Activated CD4-positive, alpha-beta T cell treated with anti-CD3 and anti-CD28 coated beads, Interleukin-2, amount 10 ng/mL, durations not matched to agents 7 days and 5 days (primary cell): ENCODE measurements at regions not wholly inside any gene's neighbourhood (a gene's known extent, or its start where the extent isn't known, plus 50 kb on each side); places are given as distances from the start of the nearest gene placed in this dataset.
"Not testable (repeated sequence)": the region's sequence is repeated elsewhere in the genome, so short reads cannot be mapped to it uniquely, and the experiment has no call there.

ENCODE experiments used
- CTCF ChIA-PET: fragments of 350-600 bp; sonication (Branson Sonifier 250); formaldehyde crosslinking; loops from one replicate; lab custom pipeline; 2021; ENCODE audit warnings: antibody characterized with exemption; lab: Charles Lee
- POLR2A ChIA-PET: fragments of 350-600 bp; sonication (Branson Sonifier 250); formaldehyde crosslinking; loops from one replicate; lab custom pipeline; 2021; ENCODE audit warnings: antibody characterized with exemption; lab: Charles Lee
- DNase-seq: peaks from one replicate; pipeline ENCODE4 v3.0.0-alpha.2; 2020
- H3K27ac Mint-ChIP-seq: one replicate; pipeline ENCODE4 v1.8.0; 2021; ENCODE audit warnings: mild to moderate bottlenecking, moderate library complexity, mixed read lengths
- H3K27me3 Mint-ChIP-seq: one replicate; pipeline ENCODE4 v1.8.0; 2021; ENCODE audit warnings: mixed read lengths
- H3K36me3 Mint-ChIP-seq: one replicate; pipeline ENCODE4 v1.8.0; 2021; ENCODE audit warnings: low read depth, mixed read lengths
- H3K4me1 Mint-ChIP-seq: one replicate; pipeline ENCODE4 v1.8.0; 2021; ENCODE audit warnings: mixed read lengths
- H3K4me3 Mint-ChIP-seq: one replicate; pipeline ENCODE4 v1.8.0; 2021; ENCODE audit warnings: mild to moderate bottlenecking, moderate library complexity, mixed read lengths
- H3K9me3 Mint-ChIP-seq: one replicate; pipeline ENCODE4 v1.8.0; 2021; ENCODE audit warnings: mixed read lengths

DNA sequence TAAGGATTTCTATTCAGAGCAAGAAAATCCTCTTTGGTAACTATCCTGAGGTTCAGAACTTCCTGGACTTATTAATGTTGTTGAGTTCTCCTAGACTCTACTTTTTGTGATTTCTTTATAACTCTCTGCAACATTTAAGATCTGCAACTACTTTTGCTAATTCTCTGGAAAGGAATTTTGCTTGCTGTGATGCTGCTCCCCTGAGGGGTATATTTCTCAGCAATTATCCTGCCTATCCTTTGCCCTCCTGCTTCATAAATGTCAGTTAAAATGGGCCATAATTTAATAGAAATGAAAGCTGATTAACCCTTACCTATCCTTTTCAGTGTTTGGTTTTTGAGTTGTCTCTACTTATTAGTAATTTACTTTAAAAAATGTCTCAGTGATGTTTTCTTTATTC lies 377.3 kb upstream of the LRRC3B start:
- CTCF ChIA-PET: no interaction called here
- no peaks in the 10 kb centered on the region for H3K36me3 Mint-ChIP-seq
- no peak for DNase-seq

DNA sequence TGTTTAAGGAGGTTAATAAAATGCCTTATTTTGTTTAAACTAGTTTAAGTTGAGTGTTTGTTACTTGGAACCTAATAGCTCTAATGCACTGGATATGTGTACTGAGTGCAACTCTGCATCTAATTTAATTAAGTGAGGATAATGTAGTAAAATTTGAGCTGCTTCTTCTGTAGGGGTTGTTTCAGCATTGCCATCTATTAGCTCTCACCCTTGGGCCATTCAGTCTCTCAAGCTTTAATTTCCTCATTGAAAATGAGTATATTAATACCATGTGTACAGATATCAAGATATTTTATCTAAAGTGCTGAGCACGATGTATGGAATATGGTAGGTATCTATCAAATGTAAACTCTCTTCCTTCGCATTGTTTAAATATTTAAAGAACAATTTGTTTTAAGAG lies 375.7 kb upstream of the LRRC3B start:
- H3K27ac Mint-ChIP-seq: no peak overlapping the region
- no peaks in the 10 kb centered on the region for H3K36me3 Mint-ChIP-seq
- CTCF ChIA-PET: no interaction called here
- no peak overlapping the region for H3K4me3 Mint-ChIP-seq
- POLR2A ChIA-PET: no interaction called here
- peaks cover 2% of the 10 kb centered on the region for H3K9me3 Mint-ChIP-seq
- no peaks in the 10 kb centered on the region for H3K4me1 Mint-ChIP-seq
- no peak for DNase-seq
- H3K27me3 Mint-ChIP-seq: no peaks in the 10 kb centered on the region

More for the DNA sequence above, 377.3 kb upstream of the LRRC3B start:
- no peak overlapping the region for H3K27ac Mint-ChIP-seq
- no peaks in the 10 kb centered on the region for H3K27me3 Mint-ChIP-seq
- H3K4me1 Mint-ChIP-seq: no peaks in the 10 kb centered on the region
- no peaks in the 10 kb centered on the region for H3K9me3 Mint-ChIP-seq
- no peak overlapping the region for H3K4me3 Mint-ChIP-seq
- POLR2A ChIA-PET: no interaction called here

DNA sequence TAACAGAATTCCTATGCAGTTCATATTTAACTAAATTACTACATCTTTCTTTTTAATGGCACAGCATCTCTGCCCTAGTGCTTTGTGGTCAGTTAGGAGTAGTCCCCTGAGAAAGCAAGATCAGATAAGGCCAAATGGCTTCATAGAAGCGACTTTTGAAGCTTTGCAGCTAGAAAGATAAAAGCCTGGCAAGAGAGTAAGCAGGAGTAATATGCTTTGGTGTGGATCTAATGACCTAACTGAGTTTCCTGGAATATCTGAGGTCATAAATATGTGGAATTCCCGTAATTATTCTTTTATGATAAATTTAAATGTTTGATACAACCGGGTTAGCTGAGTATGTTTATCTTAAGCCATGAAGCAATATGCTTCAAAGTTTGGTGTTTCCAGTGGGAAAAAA lies 374.9 kb upstream of the LRRC3B start:
- Mint-ChIP-seq H3K36me3 (no peaks in the 10 kb centered on the region), H3K27me3 (no peaks in the 10 kb centered on the region), H3K27ac (no peak overlapping the region), H3K4me1 (no peaks in the 10 kb centered on the region), H3K9me3 (peaks cover 2% of the 10 kb centered on the region), H3K4me3 (no peak overlapping the region)
- ChIA-PET POLR2A (no interaction called here), CTCF (interaction anchor here (0.5 kb wide), 1 partner anchor 26 kb away, joined by 3 read pairs; no protein-coding TSS in a partner anchor)
- DNase-seq: no peak

DNA sequence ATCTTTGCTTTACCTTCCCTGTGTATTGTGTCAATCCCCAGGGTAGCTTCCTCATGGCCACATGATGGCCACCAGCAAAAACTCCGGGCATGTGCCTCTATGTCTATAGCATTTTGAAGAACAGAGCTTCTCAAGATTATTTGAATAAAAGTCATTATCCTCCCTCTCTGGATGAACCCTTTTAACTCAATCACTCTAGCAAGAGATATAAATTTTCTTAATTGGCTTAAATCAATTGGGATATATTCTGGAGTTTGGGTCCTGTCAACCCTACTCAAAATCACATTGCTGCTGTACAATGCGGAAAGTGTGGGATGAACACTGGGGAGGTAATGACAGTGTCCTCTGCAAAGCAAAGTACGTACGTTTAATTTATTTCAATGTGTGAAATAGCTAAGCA lies 370.6 kb upstream of the LRRC3B start:
- Mint-ChIP-seq H3K27ac (no peak overlapping the region), H3K36me3 (no peaks in the 10 kb centered on the region), H3K4me3 (no peak overlapping the region), H3K4me1 (no peaks in the 10 kb centered on the region), H3K9me3 (peaks cover 2% of the 10 kb centered on the region), H3K27me3 (no peaks in the 10 kb centered on the region)
- ChIA-PET CTCF (no interaction called here), POLR2A (no interaction called here)
- no peak for DNase-seq

DNA sequence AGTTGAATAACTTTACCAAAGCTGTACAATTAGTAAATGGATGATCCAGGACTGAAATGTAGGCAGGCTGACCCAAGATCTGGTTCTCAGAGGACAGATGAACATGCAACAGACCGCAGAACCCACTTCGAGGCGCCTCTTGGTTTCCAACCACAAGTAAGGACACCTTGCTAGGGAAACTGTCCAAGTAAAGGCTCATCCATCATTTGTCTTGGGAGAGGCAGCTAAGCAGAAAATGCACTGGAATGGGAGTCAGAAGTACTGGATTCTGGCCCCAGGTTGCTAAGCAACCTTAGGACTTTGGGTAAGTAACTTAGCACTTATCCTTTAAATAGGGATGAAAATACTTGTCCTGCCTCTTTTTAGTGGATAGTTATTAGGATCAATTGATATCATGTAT lies 366.3 kb upstream of the LRRC3B start:
- H3K9me3 Mint-ChIP-seq: peaks cover 2% of the 10 kb centered on the region
- no peaks in the 10 kb centered on the region for H3K27me3 Mint-ChIP-seq
- no peak overlapping the region for H3K4me3 Mint-ChIP-seq
- no peaks in the 10 kb centered on the region for H3K36me3 Mint-ChIP-seq
- POLR2A ChIA-PET: no interaction called here
- no peaks in the 10 kb centered on the region for H3K4me1 Mint-ChIP-seq
- DNase-seq: no peak
- no peak overlapping the region for H3K27ac Mint-ChIP-seq
- CTCF ChIA-PET: no interaction called here

DNA sequence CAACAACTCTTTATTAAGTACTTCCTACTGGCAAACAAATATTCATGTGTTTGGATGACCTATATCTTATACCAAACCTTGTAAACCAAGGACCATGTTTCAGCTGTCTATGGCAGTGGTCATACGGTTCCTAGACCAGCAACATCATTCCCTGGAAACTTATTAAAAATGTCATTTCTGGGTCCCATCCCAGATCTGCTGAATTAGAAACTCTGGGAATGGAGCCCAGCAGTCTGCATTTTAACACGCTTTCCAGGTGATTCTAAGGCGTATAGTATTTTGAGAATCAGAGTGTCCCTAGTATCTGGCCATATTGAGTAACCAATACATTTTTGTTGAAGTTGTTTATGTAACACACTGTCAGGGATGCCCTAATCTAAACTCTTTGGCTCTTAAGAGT lies 363.4 kb upstream of the LRRC3B start:
- H3K9me3 Mint-ChIP-seq: peaks cover 2% of the 10 kb centered on the region
- no peak overlapping the region for H3K27ac Mint-ChIP-seq
- H3K36me3 Mint-ChIP-seq: no peaks in the 10 kb centered on the region
- no peak overlapping the region for H3K4me3 Mint-ChIP-seq
- DNase-seq: no peak
- no peaks in the 10 kb centered on the region for H3K27me3 Mint-ChIP-seq
- CTCF ChIA-PET: no interaction called here
- H3K4me1 Mint-ChIP-seq: no peaks in the 10 kb centered on the region
- POLR2A ChIA-PET: no interaction called here

DNA sequence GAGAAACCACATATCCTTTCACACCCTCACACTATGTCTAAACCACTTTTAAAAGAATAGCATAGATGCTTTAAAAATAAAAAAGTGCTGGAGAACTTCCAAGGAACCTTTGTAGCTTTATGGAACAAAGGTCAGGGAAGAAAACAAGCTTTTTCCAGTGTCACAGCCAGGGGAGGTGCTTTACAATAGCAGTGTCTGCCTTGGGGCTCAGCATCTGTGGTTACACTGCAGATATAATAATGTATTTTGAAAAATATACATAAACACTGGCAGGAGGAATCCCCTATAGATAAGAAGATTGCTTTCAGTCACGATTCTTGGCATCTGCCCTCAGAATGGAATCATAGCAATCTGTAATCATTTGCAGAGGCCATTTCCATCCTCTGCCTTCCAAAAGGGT lies 362.4 kb upstream of the LRRC3B start:
- H3K4me1 Mint-ChIP-seq: no peaks in the 10 kb centered on the region
- POLR2A ChIA-PET: no interaction called here
- DNase-seq: no peak
- no peaks in the 10 kb centered on the region for H3K36me3 Mint-ChIP-seq
- no peak overlapping the region for H3K4me3 Mint-ChIP-seq
- peaks cover 2% of the 10 kb centered on the region for H3K9me3 Mint-ChIP-seq
- CTCF ChIA-PET: interaction anchor here (0.6 kb wide), 1 partner anchor 566 kb away, joined by 4 read pairs; no protein-coding TSS in a partner anchor
- no peaks in the 10 kb centered on the region for H3K27me3 Mint-ChIP-seq
- H3K27ac Mint-ChIP-seq: no peak overlapping the region

DNA sequence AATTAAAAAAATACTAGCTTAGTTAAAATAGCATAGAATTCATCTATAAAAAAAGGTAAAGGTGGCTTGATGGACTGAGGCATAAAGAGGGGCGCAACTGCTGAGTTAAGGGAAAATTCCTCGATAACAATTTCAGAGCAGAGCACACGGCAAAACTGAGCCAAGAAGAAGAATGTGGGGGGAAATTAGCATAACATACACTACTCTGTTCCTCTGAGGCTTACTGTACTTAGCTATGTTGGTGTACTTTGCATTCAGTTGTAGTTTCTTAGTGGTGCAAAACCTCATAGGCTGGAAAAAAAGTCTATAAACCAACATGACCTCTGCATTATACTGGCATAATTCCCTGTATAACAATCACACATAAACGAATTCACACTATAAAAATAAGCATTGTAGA lies 357.9 kb upstream of the LRRC3B start:
- no peaks in the 10 kb centered on the region for H3K27me3 Mint-ChIP-seq
- no peak for DNase-seq
- no peaks in the 10 kb centered on the region for H3K4me1 Mint-ChIP-seq
- H3K36me3 Mint-ChIP-seq: no peaks in the 10 kb centered on the region
- no peaks in the 10 kb centered on the region for H3K9me3 Mint-ChIP-seq
- no peak overlapping the region for H3K27ac Mint-ChIP-seq
- POLR2A ChIA-PET: no interaction called here
- CTCF ChIA-PET: no interaction called here
- no peak overlapping the region for H3K4me3 Mint-ChIP-seq

DNA sequence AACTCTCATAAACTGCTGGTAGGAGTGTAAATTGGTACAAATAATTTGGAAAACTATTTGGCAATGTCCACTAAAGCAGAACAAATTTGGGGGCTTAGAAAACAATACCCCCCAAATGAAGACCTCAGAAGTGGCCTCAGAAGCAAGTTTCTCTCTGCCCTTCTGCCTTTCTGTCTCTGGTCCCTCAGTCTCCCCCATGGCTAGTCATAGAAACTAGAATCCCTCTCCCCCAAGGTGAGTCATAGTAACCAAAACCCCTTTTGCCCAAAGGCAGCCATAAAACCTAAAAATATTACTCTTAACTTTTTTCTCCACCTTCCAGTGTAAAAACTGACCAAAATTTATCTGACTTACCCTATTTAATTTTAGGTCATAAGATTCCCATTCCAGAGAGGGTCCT lies 350.7 kb upstream of the LRRC3B start:
- ChIA-PET POLR2A (no interaction called here), CTCF (no interaction called here)
- Mint-ChIP-seq H3K4me3 (no peak overlapping the region), H3K27me3 (no peaks in the 10 kb centered on the region), H3K4me1 (no peaks in the 10 kb centered on the region), H3K36me3 (no peaks in the 10 kb centered on the region), H3K27ac (no peak overlapping the region), H3K9me3 (peaks cover 3% of the 10 kb centered on the region)
- no peak for DNase-seq

DNA sequence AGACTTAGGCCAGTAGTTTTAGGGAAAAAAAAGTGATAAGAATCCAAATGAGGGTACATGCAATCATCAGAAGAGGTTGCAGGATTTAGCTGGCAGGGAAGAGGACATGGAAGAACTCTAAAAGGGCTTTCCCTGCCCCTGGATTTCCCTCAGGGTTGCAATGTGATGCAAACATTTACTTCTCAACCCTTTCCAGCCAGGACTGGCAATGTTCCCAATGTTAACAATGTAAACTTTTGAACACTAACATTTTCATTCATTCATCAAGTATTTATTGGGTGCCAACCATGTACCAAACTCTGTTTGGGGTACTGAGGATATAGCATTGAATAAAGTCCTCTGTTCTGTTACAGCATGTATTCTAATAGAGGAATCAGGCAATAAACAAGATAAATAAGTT lies 349.4 kb upstream of the LRRC3B start:
- Mint-ChIP-seq H3K9me3 (peaks cover 3% of the 10 kb centered on the region), H3K36me3 (no peaks in the 10 kb centered on the region), H3K27ac (no peak overlapping the region), H3K4me3 (no peak overlapping the region), H3K27me3 (no peaks in the 10 kb centered on the region), H3K4me1 (no peaks in the 10 kb centered on the region)
- CTCF ChIA-PET: no interaction called here
- no peak for DNase-seq
- POLR2A ChIA-PET: no interaction called here

DNA sequence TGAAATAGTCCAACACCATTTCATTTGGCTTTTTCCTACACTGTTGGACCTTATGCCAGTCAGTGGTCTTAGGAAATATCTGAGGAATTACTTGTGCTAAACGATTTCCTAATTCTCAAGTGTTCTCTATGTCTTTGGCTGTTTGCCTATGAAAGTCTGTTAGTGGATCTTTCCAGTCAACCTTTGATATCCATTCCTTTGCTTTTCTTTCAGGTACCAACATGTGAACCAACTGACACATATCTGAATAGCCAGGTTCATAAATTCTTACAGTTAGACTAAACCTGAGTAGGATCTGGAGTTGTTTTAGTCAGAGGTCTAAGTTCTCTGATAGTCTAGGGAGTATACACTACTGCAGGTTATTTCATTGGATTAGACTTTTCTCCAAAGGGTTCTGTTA lies 343.5 kb upstream of the LRRC3B start:
- no peak overlapping the region for H3K4me3 Mint-ChIP-seq
- H3K27ac Mint-ChIP-seq: no peak overlapping the region
- peaks cover 28% of the 10 kb centered on the region for H3K9me3 Mint-ChIP-seq
- POLR2A ChIA-PET: no interaction called here
- CTCF ChIA-PET: no interaction called here
- no peaks in the 10 kb centered on the region for H3K36me3 Mint-ChIP-seq
- no peak for DNase-seq
- no peaks in the 10 kb centered on the region for H3K27me3 Mint-ChIP-seq
- no peaks in the 10 kb centered on the region for H3K4me1 Mint-ChIP-seq

DNA sequence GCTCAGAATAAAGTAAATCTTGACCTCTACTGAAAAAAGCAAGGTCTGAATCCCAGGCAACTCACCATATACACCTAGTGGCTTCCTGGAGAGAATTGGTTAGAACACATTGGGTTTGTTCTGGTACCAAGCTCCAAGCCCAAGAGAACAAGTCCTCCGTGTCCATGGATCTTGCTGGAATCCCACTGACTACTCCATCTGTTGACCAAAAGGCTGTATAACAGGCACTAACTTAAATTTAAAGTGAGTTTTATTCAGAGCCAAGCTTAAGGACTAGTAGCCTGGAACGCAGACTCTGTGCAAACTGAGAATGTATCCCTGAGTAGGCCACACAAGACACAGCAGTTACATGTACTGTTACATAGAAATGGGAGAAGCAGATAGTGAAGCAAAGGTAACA lies 342.1 kb upstream of the LRRC3B start:
- Mint-ChIP-seq H3K4me3 (no peak overlapping the region), H3K4me1 (no peaks in the 10 kb centered on the region), H3K9me3 (peaks cover 34% of the 10 kb centered on the region), H3K36me3 (no peaks in the 10 kb centered on the region), H3K27ac (no peak overlapping the region), H3K27me3 (no peaks in the 10 kb centered on the region)
- DNase-seq: no peak
- CTCF ChIA-PET: no interaction called here
- POLR2A ChIA-PET: no interaction called here

DNA sequence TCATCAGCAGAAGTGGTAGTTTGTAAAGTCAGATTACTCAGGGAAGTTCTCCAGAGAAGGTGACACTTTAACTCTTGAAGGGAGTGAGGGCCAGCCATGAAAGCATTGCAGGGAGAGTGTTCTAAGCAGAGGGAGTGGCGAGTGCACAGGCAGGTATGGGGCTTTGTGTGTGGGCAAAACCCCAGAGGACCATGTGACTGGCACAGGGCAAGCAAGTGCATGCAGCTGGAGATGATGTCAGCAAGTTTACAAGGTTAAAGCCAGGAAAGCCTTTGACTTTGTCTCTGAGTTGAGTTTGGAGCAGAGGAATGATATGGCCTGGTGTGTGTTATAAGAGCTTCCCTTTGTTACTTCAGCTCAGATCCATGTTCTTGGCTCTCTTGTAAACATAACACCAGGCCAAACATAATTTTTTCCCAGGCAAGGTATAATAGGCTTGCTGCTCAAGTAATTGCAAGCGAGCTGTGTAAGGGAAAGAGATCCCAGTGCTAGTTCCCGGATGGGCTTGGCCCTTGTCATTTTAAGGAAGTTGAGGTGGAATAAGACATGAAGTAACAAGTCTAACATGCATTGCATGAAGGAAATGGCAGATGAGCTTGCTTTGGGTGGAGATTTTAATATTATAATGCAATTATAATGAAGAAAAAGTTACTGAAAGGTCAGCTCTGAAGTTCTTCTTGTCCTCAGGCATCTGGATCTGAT lies 341.1 kb upstream of the LRRC3B start:
- ChIA-PET POLR2A (no interaction called here), CTCF (interaction anchor here (1.0 kb wide), 1 partner anchor 33 kb away, joined by 3 read pairs; no protein-coding TSS in a partner anchor)
- Mint-ChIP-seq H3K4me3 (no peak overlapping the region), H3K27ac (no peak overlapping the region), H3K36me3 (no peaks in the 10 kb centered on the region), H3K27me3 (no peaks in the 10 kb centered on the region), H3K9me3 (peaks cover 39% of the 10 kb centered on the region), H3K4me1 (no peaks in the 10 kb centered on the region)
- no peak for DNase-seq

DNA sequence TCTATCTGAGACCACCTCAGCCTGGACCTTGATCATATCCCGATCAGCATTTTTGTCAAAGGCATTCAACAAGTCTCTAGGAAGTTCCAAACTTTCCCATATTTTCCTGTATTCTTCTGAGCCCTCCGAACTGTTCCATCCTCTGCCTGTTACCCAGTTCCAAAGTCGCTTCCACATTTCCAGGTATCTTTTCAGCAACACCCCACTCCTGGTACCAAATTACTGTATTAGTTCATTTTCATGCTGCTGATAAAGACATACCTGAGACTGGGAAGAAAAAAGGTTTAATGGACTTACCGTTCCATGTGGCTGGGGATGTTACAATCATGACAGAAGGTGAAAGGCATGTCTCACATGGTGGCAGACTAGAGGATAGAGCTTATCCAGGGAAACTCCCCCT lies 338.1 kb upstream of the LRRC3B start:
- H3K4me3 Mint-ChIP-seq, DNase-seq, H3K4me1 Mint-ChIP-seq, CTCF ChIA-PET, H3K27ac Mint-ChIP-seq, POLR2A ChIA-PET, H3K27me3 Mint-ChIP-seq, H3K36me3 Mint-ChIP-seq: not testable (repeated sequence)
- H3K9me3 Mint-ChIP-seq: peaks cover 45% of the 10 kb centered on the region
